Mesenchymal stem cell (in vitro differentiated cells and primary cell): ENCODE measurements at regions not wholly inside any gene's neighbourhood (a gene's known extent, or its start where the extent isn't known, plus 50 kb on each side); places are given as distances from the start of the nearest gene placed in this dataset.

ENCODE experiments used
- DNase-seq: peaks from one replicate; pipeline ENCODE4 v3.0.0-alpha.2; 2013
- H2AFZ ChIP-seq: one replicate; pipeline ENCODE4 v1.6.1; 2013; ENCODE audit warnings: low read depth, mild to moderate bottlenecking, control low read depth, inconsistent platforms, low read length, moderate library complexity
- H2AK5ac ChIP-seq: 2 replicates; pipeline ENCODE4 v1.6.1; 2013; ENCODE audit warnings: low read length, moderate library complexity, mild to moderate bottlenecking, inconsistent platforms; ENCODE audit not compliant: severe bottlenecking
- H2BK120ac ChIP-seq: one replicate; pipeline ENCODE4 v1.6.1; 2013; ENCODE audit warnings: low read depth, mild to moderate bottlenecking, inconsistent platforms, low read length, moderate library complexity
- H2BK12ac ChIP-seq, 2 experiments: one replicate each; pipeline ENCODE4 v1.6.1; 2013; ENCODE audit warnings: inconsistent platforms in 2 of 2, low read length in 2 of 2, mild to moderate bottlenecking in 2 of 2, moderate library complexity in 2 of 2, control low read depth in 1 of 2
- H2BK15ac ChIP-seq: one replicate; pipeline ENCODE4 v1.6.1; 2013; ENCODE audit warnings: mild to moderate bottlenecking, low read depth, inconsistent platforms; ENCODE audit not compliant: poor library complexity, severe bottlenecking
- H2BK5ac ChIP-seq: 2 replicates; pipeline ENCODE4 v1.6.1; 2013; ENCODE audit warnings: low read depth, mild to moderate bottlenecking, low read length, control low read depth, inconsistent platforms; ENCODE audit not compliant: poor library complexity, severe bottlenecking
- H3K14ac ChIP-seq, 2 experiments: one replicate each; pipeline ENCODE4 v1.6.1; 2013; ENCODE audit warnings: inconsistent platforms in 2 of 2, low read length in 2 of 2, control low read depth in 1 of 2, mild to moderate bottlenecking in 1 of 2, moderate library complexity in 1 of 2
- H3K18ac ChIP-seq, 2 experiments: one replicate each; pipeline ENCODE4 v1.6.1; 2013; ENCODE audit warnings: inconsistent platforms in 2 of 2, low read length in 2 of 2, control low read depth in 1 of 2, low read depth in 1 of 2, mild to moderate bottlenecking in 1 of 2
- H3K23ac ChIP-seq, 2 experiments: one replicate each; pipeline ENCODE4 v1.6.1; 2013; ENCODE audit warnings: inconsistent platforms in 2 of 2, low read length in 2 of 2, mild to moderate bottlenecking in 2 of 2, moderate library complexity in 2 of 2, control low read depth in 1 of 2
- H3K27ac ChIP-seq: 2 replicates; pipeline ENCODE4 v1.5.1; 2013; ENCODE audit warnings: mild to moderate bottlenecking, moderate library complexity, low read length, control low read depth, inconsistent platforms; ENCODE audit not compliant: poor library complexity, severe bottlenecking
- H3K27me3 ChIP-seq, 2 experiments: 2 replicates each; pipeline versions ENCODE4 v1.6.1 to v1.7.0; 2013; ENCODE audit warnings: low read length in 2 of 2, mild to moderate bottlenecking in 2 of 2, moderate library complexity in 2 of 2, control low read depth in 1 of 2, inconsistent platforms in 1 of 2; ENCODE audit not compliant: control insufficient read depth in 1 of 2, insufficient read depth in 1 of 2
- H3K36me3 ChIP-seq, 2 experiments: 2 replicates each; pipeline versions ENCODE4 v1.6.1 to v1.7.0; 2013; ENCODE audit warnings: low read length in 2 of 2, control low read depth in 1 of 2, inconsistent platforms in 1 of 2, low read depth in 1 of 2, mild to moderate bottlenecking in 1 of 2; ENCODE audit not compliant: insufficient read depth in 2 of 2, control insufficient read depth in 1 of 2
- H3K4ac ChIP-seq, 2 experiments: one replicate each; pipeline ENCODE4 v1.6.1; 2013; ENCODE audit warnings: inconsistent platforms in 2 of 2, low read length in 2 of 2, mild to moderate bottlenecking in 2 of 2, moderate library complexity in 2 of 2, control low read depth in 1 of 2, low read depth in 1 of 2
- H3K4me1 ChIP-seq: 2 replicates; pipeline ENCODE4 v1.6.1; 2013; ENCODE audit warnings: low read depth, low read length, control low read depth; ENCODE audit not compliant: control insufficient read depth, insufficient read depth
- H3K4me2 ChIP-seq: 2 replicates; pipeline ENCODE4 v1.6.1; 2013; ENCODE audit warnings: low read length, mild to moderate bottlenecking, inconsistent platforms; ENCODE audit not compliant: poor library complexity, severe bottlenecking
- H3K4me3 ChIP-seq, 2 experiments: 2 replicates each; pipeline versions ENCODE4 v1.5.1 to v1.7.0; 2013; ENCODE audit warnings: low read length in 2 of 2, mild to moderate bottlenecking in 2 of 2, control low read depth in 1 of 2, low read depth in 1 of 2; ENCODE audit not compliant: insufficient read depth in 1 of 2
- H3K79me1 ChIP-seq: replicated peaks from 2 replicates; pipeline ENCODE4 v1.6.1; 2013; ENCODE audit warnings: mild to moderate bottlenecking, control low read depth, low read length, inconsistent platforms; ENCODE audit not compliant: poor library complexity, severe bottlenecking
- H3K9ac ChIP-seq: 2 replicates; pipeline ENCODE4 v1.7.0; 2013; ENCODE audit warnings: mild to moderate bottlenecking, low read length, moderate library complexity
- H3K9me3 ChIP-seq: 2 replicates; pipeline ENCODE4 v1.7.0; 2013; ENCODE audit warnings: mild to moderate bottlenecking, low read length; ENCODE audit not compliant: control insufficient read depth
- H4K8ac ChIP-seq: one replicate; pipeline ENCODE4 v1.6.1; 2013; ENCODE audit warnings: inconsistent platforms, mild to moderate bottlenecking, low read length, moderate library complexity
- H4K91ac ChIP-seq: one replicate; pipeline ENCODE4 v1.6.1; 2013; ENCODE audit warnings: mild to moderate bottlenecking, low read length, inconsistent platforms
- WGBS: methylation state at CpG from one replicate; pipeline ENCODE4 v1.1.7; 2013; ENCODE audit warnings: mixed read lengths; 5-methylcytosine and 5-hydroxymethylcytosine counted together

DNA sequence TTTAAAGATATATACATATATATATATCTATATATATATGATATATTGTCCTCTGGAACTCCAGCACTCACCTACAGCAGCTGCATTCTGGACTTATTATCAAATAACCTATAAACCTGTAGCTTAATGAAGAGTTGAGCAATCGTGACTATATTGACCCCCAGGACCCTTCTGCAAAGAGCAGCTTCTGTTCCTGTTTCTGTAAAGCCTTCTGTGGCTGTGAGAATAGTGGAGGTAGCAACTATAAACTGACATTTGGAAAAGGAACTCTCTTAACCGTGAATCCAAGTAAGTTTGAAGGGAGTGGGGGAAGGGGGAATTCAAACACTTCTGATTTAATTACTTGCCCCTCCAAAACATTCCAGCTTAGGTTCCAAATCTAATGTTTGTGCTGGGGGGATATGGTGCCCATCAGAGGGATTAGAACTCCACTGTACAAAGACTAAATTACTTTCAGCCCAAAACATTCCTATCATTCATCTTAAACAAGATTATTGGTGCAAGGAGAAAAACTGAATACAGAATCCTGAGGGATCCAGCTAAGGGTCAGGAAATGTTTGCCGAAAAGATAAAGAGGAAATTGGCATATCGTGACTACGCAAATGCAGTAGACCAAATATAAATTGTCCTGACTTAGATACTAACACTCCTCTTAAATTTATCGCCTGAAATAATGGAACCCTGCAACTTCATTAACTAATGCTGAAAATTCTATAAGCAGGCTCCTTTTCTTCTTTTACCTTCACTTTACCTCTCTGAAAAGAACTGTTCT lies 106.1 kb downstream of the DAD1 start:
- Histone ChIP-seq H3K18ac (no peak overlapping the region), H3K9me3 (no peaks in the 10 kb centered on the region), H2BK12ac (no peak overlapping the region), H2AK5ac (no peak overlapping the region), H4K91ac (no peak overlapping the region), H3K4ac (no peak overlapping the region), H3K4me1 (peaks cover 3% of the 10 kb centered on the region), H2AFZ (no peak overlapping the region), H3K9ac (no peak overlapping the region), H3K14ac (no peak overlapping the region), H2BK5ac (no peak overlapping the region), H3K27me3 (peaks cover 0 to 85% of the 10 kb centered on the region in 2 experiments), H3K4me3 (no peak overlapping the region), H2BK120ac (no peak overlapping the region), H4K8ac (no peak overlapping the region), H3K36me3 (no peaks in the 10 kb centered on the region), H3K27ac (no peak overlapping the region), H2BK15ac (no peak overlapping the region), H3K23ac (no peak overlapping the region), H3K79me1 (no peaks in the 10 kb centered on the region), H3K4me2 (no peak overlapping the region)
- WGBS = 94% methylated on average over 5 of the region's 6 CpGs
- no peak for DNase-seq

DNA sequence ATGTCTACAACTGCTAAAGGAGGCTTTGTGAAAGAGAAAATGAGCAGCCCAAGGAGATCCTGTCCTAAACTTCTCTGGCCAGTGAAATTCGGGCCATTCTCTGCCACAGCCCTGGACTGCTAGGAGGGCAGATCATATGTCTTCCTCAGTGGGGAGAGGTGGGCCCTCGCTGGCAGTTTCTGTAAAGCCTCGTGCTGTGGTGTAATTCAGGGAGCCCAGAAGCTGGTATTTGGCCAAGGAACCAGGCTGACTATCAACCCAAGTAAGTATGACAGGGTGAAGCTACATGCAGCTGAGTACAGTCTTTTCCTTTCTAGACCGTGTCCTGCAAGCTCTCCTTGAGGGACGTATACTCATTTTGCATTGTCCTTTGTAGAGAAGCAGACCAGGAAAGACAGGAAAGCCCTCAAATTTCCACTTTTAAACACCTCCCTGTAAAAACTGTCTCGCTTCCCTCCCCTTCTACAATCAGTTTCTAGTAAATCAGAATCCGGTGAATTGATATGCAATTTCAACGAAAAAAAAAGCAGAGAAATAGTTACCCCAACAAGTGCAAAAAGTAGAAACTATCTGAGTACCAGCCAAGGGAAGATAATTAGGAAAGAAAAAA lies 106.8 kb downstream of the DAD1 start:
- Histone ChIP-seq H2AFZ (no peak overlapping the region), H4K8ac (no peak overlapping the region), H3K4me1 (peaks cover 3% of the 10 kb centered on the region), H3K79me1 (no peaks in the 10 kb centered on the region), H3K4me2 (no peak overlapping the region), H3K9me3 (no peaks in the 10 kb centered on the region), H2BK5ac (no peak overlapping the region), H3K23ac (no peak overlapping the region), H2BK120ac (no peak overlapping the region), H3K27ac (no peak overlapping the region), H3K9ac (no peak overlapping the region), H3K4me3 (no peak overlapping the region), H2BK12ac (no peak overlapping the region), H3K14ac (no peak overlapping the region), H2BK15ac (no peak overlapping the region), H3K18ac (no peak overlapping the region), H3K36me3 (no peaks in the 10 kb centered on the region), H4K91ac (no peak overlapping the region), H2AK5ac (no peak overlapping the region), H3K4ac (no peak overlapping the region), H3K27me3 (peaks cover 0 to 85% of the 10 kb centered on the region in 2 experiments)
- WGBS = 83% methylated on average over 6 of the region's 8 CpGs
- DNase-seq = no peak

DNA sequence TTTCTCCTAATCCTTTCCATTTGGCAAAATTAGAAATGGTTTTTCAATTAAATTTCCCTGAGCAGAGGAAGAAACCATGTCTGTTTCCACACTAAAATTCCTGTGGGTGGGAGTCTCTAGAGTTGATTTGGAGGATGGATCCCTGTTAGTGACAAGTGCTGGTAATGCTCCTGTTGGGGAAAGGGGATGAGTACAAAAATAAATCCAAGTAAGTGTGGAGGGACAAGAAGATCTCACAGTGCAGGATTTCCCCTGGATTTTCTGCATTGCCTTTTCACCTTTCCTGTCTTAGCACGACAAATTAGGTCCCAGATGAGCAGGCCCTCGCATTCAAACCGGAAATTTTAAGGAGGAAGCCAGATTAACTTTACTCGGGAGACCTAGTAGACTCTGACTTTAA lies 107.5 kb downstream of the DAD1 start:
- Histone ChIP-seq H3K4me3 (no peak overlapping the region), H3K9me3 (no peaks in the 10 kb centered on the region), H2AFZ (no peak overlapping the region), H4K8ac (no peak overlapping the region), H3K4me2 (no peak overlapping the region), H2BK120ac (no peak overlapping the region), H3K18ac (no peak overlapping the region), H2BK12ac (no peak overlapping the region), H3K36me3 (no peaks in the 10 kb centered on the region), H3K79me1 (no peaks in the 10 kb centered on the region), H2AK5ac (no peak overlapping the region), H3K23ac (no peak overlapping the region), H3K27ac (no peak overlapping the region), H3K9ac (no peak overlapping the region), H3K4me1 (peaks cover 3% of the 10 kb centered on the region), H3K4ac (no peak overlapping the region), H2BK15ac (no peak overlapping the region), H3K27me3 (peaks cover 0 to 80% of the 10 kb centered on the region in 2 experiments), H4K91ac (no peak overlapping the region), H3K14ac (no peak overlapping the region), H2BK5ac (no peak overlapping the region)
- WGBS = 86% methylated on average over 4 of the region's 4 CpGs
- no peak for DNase-seq

DNA sequence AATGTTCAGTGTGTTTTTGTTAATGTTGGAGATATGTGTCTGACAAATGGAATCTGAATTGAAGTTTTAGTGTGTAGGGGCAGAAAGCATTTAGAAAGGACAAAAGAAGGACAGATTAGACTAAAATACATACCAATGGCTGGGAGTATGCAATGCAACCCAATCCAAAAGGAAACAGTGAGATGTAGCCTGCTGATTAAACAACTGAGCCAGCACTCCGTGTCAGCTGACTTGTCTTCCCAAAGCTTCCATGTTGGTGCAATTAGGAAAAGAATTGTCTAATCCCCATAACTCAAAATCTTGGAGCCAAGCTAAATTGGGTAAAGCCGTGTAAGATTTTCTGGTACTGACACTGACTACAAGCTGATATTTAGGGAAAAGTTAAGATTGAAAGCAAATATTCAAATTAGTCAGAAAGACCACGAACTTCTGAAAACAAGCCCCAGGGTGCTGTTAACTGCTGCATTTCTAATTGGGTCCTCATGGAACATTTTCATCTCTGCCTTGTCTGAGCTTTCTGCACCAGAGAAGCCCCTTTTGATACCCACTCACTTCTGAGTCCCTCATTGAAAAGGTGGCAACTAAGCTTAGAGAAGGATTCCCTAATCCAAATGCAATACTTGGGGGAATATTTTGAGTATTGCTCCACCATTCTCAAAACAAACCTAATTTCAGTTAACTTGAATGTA lies 109.1 kb downstream of the DAD1 start:
- H2AFZ ChIP-seq = no peak overlapping the region

More for the DNA sequence above, 109.1 kb downstream of the DAD1 start:
- no peak overlapping the region for H4K91ac ChIP-seq
- DNase-seq = no peak
- peaks cover 5% of the 10 kb centered on the region for H3K4me1 ChIP-seq
- H3K27ac ChIP-seq = no peak overlapping the region
- H3K27me3 ChIP-seq = peaks cover 0 to 68% of the 10 kb centered on the region in 2 experiments
- no peak overlapping the region for H3K18ac ChIP-seq
- H3K4me3 ChIP-seq = no peak overlapping the region
- no peak overlapping the region for H4K8ac ChIP-seq
- WGBS = 58% methylated on average over 3 of the region's 3 CpGs
- H2AK5ac ChIP-seq = no peak overlapping the region
- H3K9me3 ChIP-seq = no peaks in the 10 kb centered on the region
- no peak overlapping the region for H3K23ac ChIP-seq
- H2BK12ac ChIP-seq = peak overlapping the region in 1 of 2 experiments; percentile 49
- H2BK120ac ChIP-seq = no peak overlapping the region
- no peak overlapping the region for H3K4ac ChIP-seq
- H3K79me1 ChIP-seq = no peaks in the 10 kb centered on the region
- no peak overlapping the region for H2BK15ac ChIP-seq
- no peak overlapping the region for H2BK5ac ChIP-seq
- H3K9ac ChIP-seq = no peak overlapping the region
- no peak overlapping the region for H3K14ac ChIP-seq
- H3K36me3 ChIP-seq = no peaks in the 10 kb centered on the region
- no peak overlapping the region for H3K4me2 ChIP-seq
